ENCODE measurements at regions not wholly inside any gene's neighbourhood (a gene's known extent, or its start where the extent isn't known, plus 50 kb on each side); places are given as distances from the start of the nearest gene placed in this dataset.

DNA sequence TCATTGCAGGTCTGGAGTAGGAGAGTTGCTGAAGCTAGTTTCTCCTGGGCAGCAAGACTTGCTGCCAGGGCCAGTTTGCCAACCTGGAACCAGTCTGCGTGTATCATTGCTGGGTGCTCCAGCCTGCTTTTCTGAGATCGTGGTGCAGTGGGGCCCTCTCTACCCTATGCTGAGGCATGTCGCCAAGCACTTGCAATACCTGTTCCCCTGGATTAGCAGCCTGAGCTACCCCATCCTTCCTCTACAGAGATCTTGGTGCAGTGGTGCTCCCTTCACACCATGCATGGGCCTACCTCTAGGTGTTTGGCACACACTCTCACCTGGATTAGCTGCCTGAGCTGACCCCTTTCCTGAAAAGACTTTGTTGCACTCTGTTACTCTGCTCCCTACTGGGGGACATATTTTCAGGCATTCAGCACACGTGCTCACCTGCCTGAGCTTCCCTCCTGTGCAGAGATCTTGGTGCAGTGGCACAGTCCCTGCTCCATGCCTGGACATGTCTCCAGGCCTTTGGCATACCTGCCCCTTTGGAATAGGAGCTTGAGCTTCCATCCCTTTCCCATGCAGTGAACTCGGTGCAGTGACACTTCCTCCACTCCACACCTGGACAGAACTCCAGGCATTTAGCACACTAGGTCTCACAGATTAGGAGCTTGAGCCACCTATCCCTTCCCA lies 133.7 kb upstream of the CXCL13 start:
- TF ChIP-seq, protein P1, sequence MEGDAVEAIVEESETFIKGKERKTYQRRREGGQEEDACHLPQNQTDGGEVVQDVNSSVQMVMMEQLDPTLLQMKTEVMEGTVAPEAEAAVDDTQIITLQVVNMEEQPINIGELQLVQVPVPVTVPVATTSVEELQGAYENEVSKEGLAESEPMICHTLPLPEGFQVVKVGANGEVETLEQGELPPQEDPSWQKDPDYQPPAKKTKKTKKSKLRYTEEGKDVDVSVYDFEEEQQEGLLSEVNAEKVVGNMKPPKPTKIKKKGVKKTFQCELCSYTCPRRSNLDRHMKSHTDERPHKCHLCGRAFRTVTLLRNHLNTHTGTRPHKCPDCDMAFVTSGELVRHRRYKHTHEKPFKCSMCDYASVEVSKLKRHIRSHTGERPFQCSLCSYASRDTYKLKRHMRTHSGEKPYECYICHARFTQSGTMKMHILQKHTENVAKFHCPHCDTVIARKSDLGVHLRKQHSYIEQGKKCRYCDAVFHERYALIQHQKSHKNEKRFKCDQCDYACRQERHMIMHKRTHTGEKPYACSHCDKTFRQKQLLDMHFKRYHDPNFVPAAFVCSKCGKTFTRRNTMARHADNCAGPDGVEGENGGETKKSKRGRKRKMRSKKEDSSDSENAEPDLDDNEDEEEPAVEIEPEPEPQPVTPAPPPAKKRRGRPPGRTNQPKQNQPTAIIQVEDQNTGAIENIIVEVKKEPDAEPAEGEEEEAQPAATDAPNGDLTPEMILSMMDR (IDR thresholded peaks at IDR 0.05): no peak
- no peak for TF ChIP-seq POLR2A (IDR thresholded peaks at IDR 0.05)
- TF ChIP-seq EP300 (IDR thresholded peaks at IDR 0.05): no peak
